ENCODE measurements at regions not wholly inside any gene's neighbourhood (a gene's known extent, or its start where the extent isn't known, plus 50 kb on each side); places are given as distances from the start of the nearest gene placed in this dataset.

DNA sequence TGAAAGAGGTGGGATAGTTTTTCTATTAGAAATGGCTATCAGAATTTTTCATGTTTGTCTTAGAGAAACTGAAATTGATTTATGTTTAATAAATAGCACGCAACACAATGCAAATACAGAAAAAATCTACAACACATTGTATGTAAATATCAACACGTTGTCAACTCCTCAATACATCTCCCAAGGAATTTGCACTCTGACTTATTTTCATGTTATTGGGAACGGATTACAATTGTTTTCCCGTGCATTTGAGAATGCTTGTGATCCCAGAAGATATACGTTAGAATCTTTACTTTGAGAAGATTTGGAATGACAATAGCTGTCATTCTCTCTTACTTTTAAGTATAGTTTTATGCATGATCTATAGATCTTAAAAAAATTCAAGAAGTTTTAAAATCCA is 313.8 kb upstream of the AKR1E2 start:
- TF ChIP-seq JUND (IDR thresholded peaks at IDR 0.05; ENCODE audit: low read depth): no peak
- in situ Hi-C loops (cut with HindIII; ENCODE audit: low pct_unique_long_range_greater_than_20kb, low sequenced_read_pairs): no loop called here
- DNase-seq (ENCODE audit: low read depth in 1 of 2, low spot score in 1 of 2): no peak

DNA sequence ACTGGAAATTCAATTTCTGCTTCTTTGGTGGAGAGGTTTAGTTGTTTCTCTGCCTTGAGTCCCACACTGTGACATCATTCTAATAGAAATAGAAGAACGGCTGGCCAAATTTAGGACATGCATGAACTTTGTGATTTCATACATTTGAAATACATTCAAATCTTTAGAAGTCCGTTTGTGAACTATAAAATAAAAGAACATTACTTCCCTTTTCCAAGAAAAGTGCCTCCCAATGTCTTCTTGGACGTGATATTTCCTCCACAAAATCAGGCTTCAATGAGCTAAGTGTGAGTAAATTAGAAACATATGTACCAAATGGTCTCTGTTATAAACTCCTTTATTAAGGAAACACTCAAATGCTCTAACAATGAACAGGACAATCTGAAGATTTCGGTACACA is 314.5 kb upstream of the AKR1E2 start:
- no peak for TF ChIP-seq JUND (IDR thresholded peaks at IDR 0.05; ENCODE audit: low read depth)
- no peak for DNase-seq (ENCODE audit: low read depth in 1 of 2, low spot score in 1 of 2)
- in situ Hi-C loops (cut with HindIII; ENCODE audit: low pct_unique_long_range_greater_than_20kb, low sequenced_read_pairs): no loop called here

GRCh38 chr10:4509405-4509804 is 316.6 kb upstream of the AKR1E2 start:
- DNase-seq (ENCODE audit: low read depth in 1 of 2, low spot score in 1 of 2): no peak
- in situ Hi-C loops (cut with HindIII; ENCODE audit: low pct_unique_long_range_greater_than_20kb, low sequenced_read_pairs): no loop called here
- TF ChIP-seq JUND (IDR thresholded peaks at IDR 0.05; ENCODE audit: low read depth): no peak

DNA sequence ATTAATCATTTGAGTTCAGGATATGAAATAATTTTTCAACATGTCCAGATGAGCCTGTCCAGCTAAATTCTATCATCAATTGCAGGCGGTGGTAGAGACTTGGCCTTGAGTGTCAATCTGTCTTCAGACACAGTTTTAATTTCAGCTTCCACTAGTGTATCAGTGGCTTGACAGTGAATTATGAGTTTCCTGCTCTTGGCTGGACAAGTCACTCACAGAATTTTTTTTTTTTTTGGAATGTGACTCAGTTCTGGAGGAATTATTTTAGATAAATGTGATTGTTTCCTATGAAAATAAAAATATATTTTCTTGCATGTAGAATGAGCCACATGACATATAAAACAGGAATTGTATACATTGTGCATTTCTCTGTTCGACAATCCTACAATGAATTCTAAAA is 319.9 kb upstream of the AKR1E2 start:
- in situ Hi-C loops (cut with HindIII; ENCODE audit: low pct_unique_long_range_greater_than_20kb, low sequenced_read_pairs): no loop called here
- no peak for DNase-seq (ENCODE audit: low read depth in 1 of 2, low spot score in 1 of 2)
- no peak for TF ChIP-seq JUND (IDR thresholded peaks at IDR 0.05; ENCODE audit: low read depth)

GRCh38 chr10:4504550-4504949 is 321.5 kb upstream of the AKR1E2 start:
- in situ Hi-C loops (cut with HindIII; ENCODE audit: low pct_unique_long_range_greater_than_20kb, low sequenced_read_pairs): no loop called here
- no peak for DNase-seq (ENCODE audit: low read depth in 1 of 2, low spot score in 1 of 2)
- no peak for TF ChIP-seq JUND (IDR thresholded peaks at IDR 0.05; ENCODE audit: low read depth)

- DNase-seq (ENCODE audit: low read depth in 1 of 2, low spot score in 1 of 2): no peak
- in situ Hi-C loops (cut with HindIII; ENCODE audit: low pct_unique_long_range_greater_than_20kb, low sequenced_read_pairs): no loop called here
- TF ChIP-seq JUND (IDR thresholded peaks at IDR 0.05; ENCODE audit: low read depth): no peak
Observed at GRCh38 chr10:4503076-4503475, 322.9 kb upstream of the AKR1E2 start.

GRCh38 chr10:4501306-4501705 is 324.7 kb upstream of the AKR1E2 start:
- TF ChIP-seq JUND (IDR thresholded peaks at IDR 0.05; ENCODE audit: low read depth): no peak
- no peak for DNase-seq (ENCODE audit: low read depth in 1 of 2, low spot score in 1 of 2)
- in situ Hi-C loops (cut with HindIII; ENCODE audit: low pct_unique_long_range_greater_than_20kb, low sequenced_read_pairs): no loop called here

GRCh38 chr10:4498711-4499251 is 327.2 kb upstream of the AKR1E2 start:
- no peak for TF ChIP-seq JUND (IDR thresholded peaks at IDR 0.05; ENCODE audit: low read depth)
- in situ Hi-C loops (cut with HindIII; ENCODE audit: low pct_unique_long_range_greater_than_20kb, low sequenced_read_pairs): no loop called here
- no peak for DNase-seq (ENCODE audit: low read depth in 1 of 2, low spot score in 1 of 2)

DNA sequence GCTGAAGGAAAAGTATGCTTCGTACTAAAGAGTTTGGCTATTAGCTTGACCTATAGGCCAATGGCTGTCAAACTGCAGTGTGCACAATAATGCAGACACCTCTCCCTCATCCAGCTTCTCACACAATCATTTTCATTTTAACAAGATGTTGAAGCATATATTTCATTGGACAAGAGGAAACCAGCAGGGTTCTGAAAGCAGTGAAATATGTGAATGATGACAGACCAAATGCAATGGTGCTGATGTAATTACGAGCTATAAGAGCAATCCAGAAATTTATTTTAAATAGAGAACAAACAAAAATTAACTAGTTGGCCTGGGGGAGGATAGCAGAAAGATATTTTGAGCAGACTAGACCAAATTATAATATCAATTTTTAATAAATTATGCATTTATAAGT is 331.5 kb upstream of the AKR1E2 start:
- no peak for DNase-seq (ENCODE audit: low read depth in 1 of 2, low spot score in 1 of 2)
- TF ChIP-seq JUND (IDR thresholded peaks at IDR 0.05; ENCODE audit: low read depth): no peak
- in situ Hi-C loops (cut with HindIII; ENCODE audit: low pct_unique_long_range_greater_than_20kb, low sequenced_read_pairs): no loop called here

DNA sequence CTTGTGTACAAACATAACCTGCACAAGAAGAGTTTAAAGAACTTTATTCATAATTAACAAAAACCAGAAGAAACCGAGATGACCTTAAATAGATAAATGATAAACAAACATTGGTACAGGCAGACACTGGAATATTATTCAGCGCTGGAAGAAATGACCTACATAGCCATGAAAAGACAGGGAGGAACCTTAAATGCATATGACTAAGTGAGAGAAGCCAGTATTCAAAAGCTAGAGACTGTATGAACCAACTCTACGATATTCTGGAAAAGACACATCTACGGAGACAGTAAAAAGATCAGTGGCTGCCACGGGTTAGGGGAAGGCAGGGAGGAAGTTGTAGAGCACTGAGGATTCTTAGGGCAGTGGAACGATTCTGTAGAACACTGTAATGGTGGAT is 333.8 kb upstream of the AKR1E2 start:
- DNase-seq (ENCODE audit: low read depth in 1 of 2, low spot score in 1 of 2): no peak
- in situ Hi-C loops (cut with HindIII; ENCODE audit: low pct_unique_long_range_greater_than_20kb, low sequenced_read_pairs): no loop called here
- TF ChIP-seq JUND (IDR thresholded peaks at IDR 0.05; ENCODE audit: low read depth): no peak

- in situ Hi-C loops (cut with HindIII; ENCODE audit: low pct_unique_long_range_greater_than_20kb, low sequenced_read_pairs): no loop called here
- no peak for TF ChIP-seq JUND (IDR thresholded peaks at IDR 0.05; ENCODE audit: low read depth)
- no peak for DNase-seq (ENCODE audit: low read depth in 1 of 2, low spot score in 1 of 2)
Observed at GRCh38 chr10:4488904-4489303, 337.1 kb upstream of the AKR1E2 start.

DNA sequence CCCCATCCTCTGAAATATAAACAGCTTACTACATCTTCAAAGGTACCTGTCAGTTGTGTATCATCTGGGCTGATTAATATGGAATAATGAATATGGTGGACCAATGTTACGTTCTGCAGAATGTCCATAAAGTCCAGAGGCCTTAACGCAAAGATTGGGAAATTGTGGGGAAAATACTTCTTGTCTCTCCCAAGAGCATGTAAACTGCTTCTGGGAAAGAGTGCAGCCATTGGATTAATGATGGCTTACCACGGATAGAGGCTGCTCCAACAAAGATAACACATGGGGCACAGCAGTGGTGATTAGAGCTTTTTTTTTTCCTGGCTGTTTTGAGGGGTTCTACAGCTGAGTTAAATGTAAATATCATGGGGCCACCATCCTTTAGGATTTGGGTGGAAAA is 340.4 kb upstream of the AKR1E2 start:
- no peak for DNase-seq (ENCODE audit: low read depth in 1 of 2, low spot score in 1 of 2)
- TF ChIP-seq JUND (IDR thresholded peaks at IDR 0.05; ENCODE audit: low read depth): no peak
- in situ Hi-C loops (cut with HindIII; ENCODE audit: low pct_unique_long_range_greater_than_20kb, low sequenced_read_pairs): no loop called here

- in situ Hi-C loops (cut with HindIII; ENCODE audit: low pct_unique_long_range_greater_than_20kb, low sequenced_read_pairs): no loop called here
- no peak for TF ChIP-seq JUND (IDR thresholded peaks at IDR 0.05; ENCODE audit: low read depth)
Observed at GRCh38 chr10:4483811-4484210, 342.2 kb upstream of the AKR1E2 start.

GRCh38 chr10:4482659-4483058 is 343.3 kb upstream of the AKR1E2 start:
- DNase-seq (ENCODE audit: low read depth in 1 of 2, low spot score in 1 of 2): no peak
- TF ChIP-seq JUND (IDR thresholded peaks at IDR 0.05; ENCODE audit: low read depth): no peak
- in situ Hi-C loops (cut with HindIII; ENCODE audit: low pct_unique_long_range_greater_than_20kb, low sequenced_read_pairs): no loop called here

More at GRCh38 chr10:4483811-4484210, 342.2 kb upstream of the AKR1E2 start:
- no peak for DNase-seq (ENCODE audit: low read depth in 1 of 2, low spot score in 1 of 2)

Measured in T47D (cell line).